Fibroblast of lung (primary cell): ENCODE measurements at regions not wholly inside any gene's neighbourhood (a gene's known extent, or its start where the extent isn't known, plus 50 kb on each side); places are given as distances from the start of the nearest gene placed in this dataset.

Experiments used
- DNase-seq, 2 donors: peaks; one replicate each; pipeline versions ENCODE4 v3.0.0 to v3.0.0-alpha.2; 2010; ENCODE audit warnings: low read depth in 2 of 2
- H2AFZ ChIP-seq: 2 replicates; pipeline ENCODE4 v1.5.1; 2012; ENCODE audit warnings: low read length, control low read depth, inconsistent platforms
- H3K27ac ChIP-seq: 2 replicates; pipeline ENCODE4 v1.5.1; 2011; ENCODE audit warnings: low read length, control low read depth; ENCODE audit not compliant: insufficient read depth
- H3K27me3 ChIP-seq: 2 replicates; pipeline ENCODE4 v1.5.1; 2011; ENCODE audit warnings: mild to moderate bottlenecking, low read length; ENCODE audit not compliant: control insufficient read depth, insufficient read depth
- H3K36me3 ChIP-seq: 2 replicates; pipeline ENCODE4 v1.5.1; 2011; ENCODE audit warnings: low read length; ENCODE audit not compliant: control insufficient read depth, insufficient read depth
- H3K4me1 ChIP-seq: 2 replicates; pipeline ENCODE4 v1.5.1; 2011; ENCODE audit warnings: low read length; ENCODE audit not compliant: control insufficient read depth, insufficient read depth; ENCODE audit errors: extremely low read depth
- H3K4me2 ChIP-seq: 2 replicates; pipeline ENCODE4 v1.5.1; 2011; ENCODE audit warnings: low read length, control low read depth; ENCODE audit not compliant: insufficient read depth; ENCODE audit errors: extremely low read depth
- H3K4me3 ChIP-seq, 4 experiments: fragments of 200-600 bp in 1 of 4; sonication (generic) in 1 of 4; replicated peaks in 1 of 4; 2 replicates each; pipeline ENCODE4 v1.5.1; 2011 to 2016; ENCODE audit warnings: low read length in 4 of 4, low read depth in 3 of 4, mild to moderate bottlenecking in 3 of 4, control low read depth in 2 of 4, inconsistent platforms in 1 of 4, mixed read lengths in 1 of 4; ENCODE audit not compliant: insufficient read depth in 1 of 4; ENCODE audit errors: control extremely low read depth in 1 of 4
- H3K79me2 ChIP-seq: 2 replicates; pipeline ENCODE4 v1.5.1; 2012; ENCODE audit warnings: mild to moderate bottlenecking, low read length, inconsistent platforms; ENCODE audit not compliant: control insufficient read depth, insufficient read depth
- H3K9ac ChIP-seq: 2 replicates; pipeline ENCODE4 v1.5.1; 2011; ENCODE audit warnings: mild to moderate bottlenecking, low read length, control low read depth; ENCODE audit not compliant: insufficient read depth
- H3K9me3 ChIP-seq: 2 replicates; pipeline ENCODE4 v1.5.1; 2012; ENCODE audit warnings: low read depth, low read length; ENCODE audit not compliant: control insufficient read depth, insufficient read depth
- H4K20me1 ChIP-seq: 2 replicates; pipeline ENCODE4 v1.5.1; 2011; ENCODE audit warnings: low read length; ENCODE audit not compliant: control insufficient read depth, insufficient read depth; ENCODE audit errors: extremely low read depth
- CTCF ChIP-seq, 2 donors: IDR thresholded peaks in 1 of 2; conservative IDR thresholded peaks in 1 of 2; 1 replicate in 1 of 2; 2 replicates in 1 of 2; pipeline ENCODE4 v1.5.1; 2011 to 2012; ENCODE audit warnings: low read length in 2 of 2, control low read depth in 1 of 2, inconsistent platforms in 1 of 2, low read depth in 1 of 2, mild to moderate bottlenecking in 1 of 2
- EZH2 ChIP-seq: IDR thresholded peaks from 2 replicates; pipeline ENCODE4 v1.5.1; 2012; ENCODE audit warnings: low read length, control low read depth, mild to moderate bottlenecking; ENCODE audit errors: missing control alignments

- DNase-seq, result no peak
- TF ChIP-seq CTCF (conservative IDR thresholded peaks at IDR 0.05 in 1 of 2, IDR thresholded peaks at IDR 0.05 in 1 of 2; ENCODE audit: low read depth in 1 of 2, low read length in 2 of 2) (no peak), EZH2 (no peak)
- H2AFZ ChIP-seq, result no peak overlapping the region
- no peak overlapping the region for H3K9ac ChIP-seq
- no peaks in the 10 kb centered on the region for H4K20me1 ChIP-seq
- H3K27me3 ChIP-seq, result no peaks in the 10 kb centered on the region
- no peaks in the 10 kb centered on the region for H3K9me3 ChIP-seq
- no peaks in the 10 kb centered on the region for H3K4me1 ChIP-seq
- no peaks in the 10 kb centered on the region for H3K79me2 ChIP-seq
- no peak overlapping the region for H3K27ac ChIP-seq
- no peak overlapping the region for H3K4me3 ChIP-seq
- no peaks in the 10 kb centered on the region for H3K36me3 ChIP-seq
- H3K4me2 ChIP-seq, result no peak overlapping the region
Observed at GRCh38 chr7:118626739-118627138, 402.2 kb downstream of the ANKRD7 start.

- DNase-seq, result no peak
- Histone ChIP-seq H3K79me2 (no peaks in the 10 kb centered on the region), H3K4me1 (no peaks in the 10 kb centered on the region), H3K4me3 (no peak overlapping the region), H3K27ac (no peak overlapping the region), H3K27me3 (no peaks in the 10 kb centered on the region), H3K36me3 (no peaks in the 10 kb centered on the region), H3K9me3 (no peaks in the 10 kb centered on the region), H4K20me1 (no peaks in the 10 kb centered on the region), H3K4me2 (no peak overlapping the region), H2AFZ (no peak overlapping the region), H3K9ac (no peak overlapping the region)
- TF ChIP-seq EZH2, result no peak
Observed at GRCh38 chr7:118627467-118627866, 403.0 kb downstream of the ANKRD7 start.

- H3K4me2 ChIP-seq, result no peak overlapping the region
- no peaks in the 10 kb centered on the region for H3K9me3 ChIP-seq
- H3K4me3 ChIP-seq, result no peak overlapping the region
- TF ChIP-seq EZH2 (no peak), CTCF (conservative IDR thresholded peaks at IDR 0.05 in 1 of 2, IDR thresholded peaks at IDR 0.05 in 1 of 2; ENCODE audit: low read depth in 1 of 2, low read length in 2 of 2) (no peak)
- H3K4me1 ChIP-seq, result no peaks in the 10 kb centered on the region
- no peaks in the 10 kb centered on the region for H3K36me3 ChIP-seq
- no peak overlapping the region for H2AFZ ChIP-seq
- H3K79me2 ChIP-seq, result no peaks in the 10 kb centered on the region
- no peak overlapping the region for H3K9ac ChIP-seq
- H4K20me1 ChIP-seq, result no peaks in the 10 kb centered on the region
- DNase-seq, result no peak
- H3K27ac ChIP-seq, result no peak overlapping the region
- H3K27me3 ChIP-seq, result no peaks in the 10 kb centered on the region
Observed at GRCh38 chr7:118629898-118630438, 405.5 kb downstream of the ANKRD7 start.
